Body of pancreas (tissue), 4 donors: ENCODE measurements at regions not wholly inside any gene's neighbourhood (a gene's known extent, or its start where the extent isn't known, plus 50 kb on each side); places are given as distances from the start of the nearest gene placed in this dataset.

ENCODE experiments used
- CTCF ChIP-seq, 7 experiments: fragments of 450-650 bp in 4 of 7; fragments of 200-600 bp in 3 of 7; sonication (generic) in 3 of 7; IDR thresholded peaks; one replicate each; pipeline ENCODE4 v1.5.1; 2016 to 2019; ENCODE audit warnings: antibody characterized with exemption in 7 of 7
- POLR2A ChIP-seq, 3 donors: fragments of 450-650 bp; IDR thresholded peaks; one replicate each; pipeline ENCODE4 v1.6.1; 2016; ENCODE audit warnings: antibody characterized with exemption in 3 of 3, mild to moderate bottlenecking in 2 of 3

GRCh38 chr16:64182985-64183384, 938.9 kb downstream of the CDH11 start:
- TF ChIP-seq CTCF (IDR thresholded peaks at IDR 0.05) (no peak), POLR2A (IDR thresholded peaks at IDR 0.05) (no peak)
